B cell (primary cell): ENCODE measurements at regions not wholly inside any gene's neighbourhood (a gene's known extent, or its start where the extent isn't known, plus 50 kb on each side); places are given as distances from the start of the nearest gene placed in this dataset.

ENCODE experiments used
- ATAC-seq: fragments of 200-7000 bp; cut with Tn5 transposase; one replicate; pipeline ENCODE4 v1.10.0; 2021; ENCODE audit warnings: low read depth, mild to moderate bottlenecking, moderate number of reproducible peaks, moderate library complexity
- CTCF ChIA-PET: fragments of 350-600 bp; sonication (Branson Sonifier 250); formaldehyde crosslinking; loops from one replicate; lab custom pipeline; 2021; ENCODE audit warnings: antibody characterized with exemption, inconsistent platforms; lab: Charles Lee
- POLR2A ChIA-PET: fragments of 350-600 bp; sonication (Branson Sonifier 250); formaldehyde crosslinking; loops from one replicate; lab custom pipeline; 2021; ENCODE audit warnings: antibody characterized with exemption; lab: Charles Lee
- DNase-seq: peaks from one replicate; pipeline ENCODE4 v3.0.0; 2013
- H2AFZ ChIP-seq: 2 replicates; pipeline ENCODE4 v1.6.1; 2012; ENCODE audit warnings: mild to moderate bottlenecking, low read depth, low read length; ENCODE audit not compliant: insufficient read depth, poor library complexity, severe bottlenecking
- H3K27ac ChIP-seq, 2 donors: 1 replicate in 1 of 2; 2 replicates in 1 of 2; pipeline ENCODE4 v1.5.1; 2012 to 2013; ENCODE audit warnings: low read length in 2 of 2, mild to moderate bottlenecking in 2 of 2, moderate library complexity in 1 of 2
- H3K27me3 ChIP-seq, 4 experiments: fragments of 200-600 bp in 1 of 4; sonication (generic) in 1 of 4; replicated peaks in 1 of 4; 1 replicate in 2 of 4; 2 replicates in 2 of 4; pipeline versions ENCODE4 v1.6.1 to v1.7.0; 2013 to 2016; ENCODE audit warnings: low read length in 3 of 4, mild to moderate bottlenecking in 2 of 4, mixed read lengths in 1 of 4, moderate library complexity in 1 of 4; ENCODE audit not compliant: insufficient read depth in 4 of 4, control insufficient read depth in 3 of 4; ENCODE audit errors: control extremely low read depth in 1 of 4
- H3K36me3 ChIP-seq, 2 experiments: replicated peaks in 1 of 2; 1 replicate in 1 of 2; 2 replicates in 1 of 2; pipeline versions ENCODE4 v1.6.1 to v1.7.1; 2013; ENCODE audit warnings: low read length in 1 of 2; ENCODE audit not compliant: insufficient read depth in 2 of 2, control insufficient read depth in 1 of 2; ENCODE audit errors: control extremely low read depth in 1 of 2, extremely low read depth in 1 of 2
- H3K4me1 ChIP-seq, 2 donors: fragments of 200-600 bp in 1 of 2; sonication (generic) in 1 of 2; 1 replicate in 1 of 2; 2 replicates in 1 of 2; pipeline versions ENCODE4 v1.5.1 to v1.6.1; 2013 to 2017; ENCODE audit warnings: low read length in 2 of 2; ENCODE audit not compliant: control insufficient read depth in 2 of 2, insufficient read depth in 2 of 2
- H3K4me2 ChIP-seq: replicated peaks from 2 replicates; pipeline ENCODE3; 2012; ENCODE audit warnings: mild to moderate bottlenecking, low read depth, low read length; ENCODE audit not compliant: poor library complexity, severe bottlenecking
- H3K4me3 ChIP-seq, 5 experiments: fragments of 200-600 bp in 1 of 5; sonication (generic) in 1 of 5; 1 replicate in 3 of 5; 2 replicates in 2 of 5; pipeline versions ENCODE4 v1.5.1 to v1.7.0; 2011 to 2016; ENCODE audit warnings: low read length in 4 of 5, mild to moderate bottlenecking in 4 of 5, low read depth in 2 of 5, control low read depth in 1 of 5, moderate library complexity in 1 of 5; ENCODE audit not compliant: insufficient read depth in 1 of 5; ENCODE audit errors: control extremely low read depth in 1 of 5, extremely low read depth in 1 of 5
- H3K79me2 ChIP-seq: fragments of 200-600 bp; sonication (generic); one replicate; pipeline ENCODE4 v1.6.0; 2016; ENCODE audit warnings: low read length; ENCODE audit not compliant: control insufficient read depth, insufficient read depth
- H3K9ac ChIP-seq: fragments of 200-600 bp; sonication (generic); 2 replicates; pipeline ENCODE4 v1.6.1; 2017; ENCODE audit warnings: mild to moderate bottlenecking, low read length, moderate library complexity
- H3K9me3 ChIP-seq, 3 donors: one replicate each; pipeline versions ENCODE4 v1.6.1 to v1.7.1; 2013; ENCODE audit warnings: low read length in 2 of 3; ENCODE audit not compliant: control insufficient read depth in 2 of 3, insufficient read depth in 1 of 3; ENCODE audit errors: control extremely low read depth in 1 of 3
- H4K20me1 ChIP-seq: 2 replicates; pipeline ENCODE4 v1.6.0; 2012; ENCODE audit warnings: mild to moderate bottlenecking, low read length; ENCODE audit not compliant: insufficient read depth, control insufficient read depth, poor library complexity, severe bottlenecking
- H3K27ac Mint-ChIP-seq: one replicate; pipeline ENCODE4 v1.8.0; 2021; ENCODE audit warnings: mixed read lengths
- H3K27me3 Mint-ChIP-seq: one replicate; pipeline ENCODE4 v1.8.0; 2021; ENCODE audit warnings: mixed read lengths
- H3K4me1 Mint-ChIP-seq: one replicate; pipeline ENCODE4 v1.8.0; 2021; ENCODE audit warnings: mixed read lengths
- H3K4me3 Mint-ChIP-seq: one replicate; pipeline ENCODE4 v1.8.0; 2021; ENCODE audit warnings: mixed read lengths
- H3K9me3 Mint-ChIP-seq: one replicate; pipeline ENCODE4 v1.8.0; 2022; ENCODE audit warnings: mixed read lengths; ENCODE audit not compliant: insufficient read depth
- CTCF ChIP-seq: fragments of 200-600 bp; IDR thresholded peaks from one replicate; pipeline ENCODE4 v1.8.0; 2022; ENCODE audit warnings: antibody characterized with exemption, mild to moderate bottlenecking
- EZH2 ChIP-seq: IDR thresholded peaks from 2 replicates; pipeline ENCODE4 v1.6.1; 2012; ENCODE audit warnings: borderline replicate concordance, low read depth, mild to moderate bottlenecking, moderate library complexity, low read length; ENCODE audit not compliant: insufficient read depth, poor library complexity, severe bottlenecking
- WGBS: methylation state at CpG from one replicate; pipeline ENCODE4 v1.1.5; 2013; ENCODE audit warnings: missing lambda C conversion rate; ENCODE audit not compliant: insufficient coverage; 5-methylcytosine and 5-hydroxymethylcytosine counted together
- intact Hi-C: fragments of 100-400 bp; cut with micrococcal nuclease; formaldehyde crosslinking; loops from one replicate; pipeline ENCODE4 v1.10.0; 2022

- CTCF ChIA-PET: no interaction called here
- Mint-ChIP-seq H3K27ac (no peak overlapping the region), H3K9me3 (peaks cover 12% of the 10 kb centered on the region), H3K4me3 (no peak overlapping the region), H3K27me3 (peaks cover 27% of the 10 kb centered on the region), H3K4me1 (no peaks in the 10 kb centered on the region)
- H3K4me1 ChIP-seq: no peaks in the 10 kb centered on the region
- H3K4me3 ChIP-seq: no peak overlapping the region
- H3K36me3 ChIP-seq: no peaks in the 10 kb centered on the region
- no peak overlapping the region for H3K27ac ChIP-seq
- no peaks in the 10 kb centered on the region for H3K27me3 ChIP-seq
- H3K4me2 ChIP-seq: no peak overlapping the region
- H3K79me2 ChIP-seq: no peaks in the 10 kb centered on the region
- TF ChIP-seq EZH2 (no peak), CTCF (no peak)
- H2AFZ ChIP-seq: no peak overlapping the region
- no peak overlapping the region for H3K9ac ChIP-seq
- intact Hi-C loops: no loop called here
- WGBS: 100% methylated on average over 1 of the region's 6 CpGs
- no peaks in the 10 kb centered on the region for H4K20me1 ChIP-seq
- no peak for ATAC-seq
- H3K9me3 ChIP-seq: peaks cover 0 to 12% (median 9%) of the 10 kb centered on the region in 3 donors
- POLR2A ChIA-PET: no interaction called here
- no peak for DNase-seq
Measured at GRCh38 chr5:57066924-57067596, 106.8 kb upstream of the GPBP1 start.

GRCh38 chr5:57067597-57067924 is 106.3 kb upstream of the GPBP1 start:
- Histone ChIP-seq H2AFZ (no peak overlapping the region), H4K20me1 (no peaks in the 10 kb centered on the region), H3K79me2 (no peaks in the 10 kb centered on the region), H3K9me3 (peaks cover 0 to 12% (median 9%) of the 10 kb centered on the region in 3 donors), H3K27me3 (no peaks in the 10 kb centered on the region), H3K27ac (no peak overlapping the region), H3K4me1 (no peaks in the 10 kb centered on the region), H3K36me3 (no peaks in the 10 kb centered on the region), H3K4me3 (no peak overlapping the region), H3K9ac (no peak overlapping the region), H3K4me2 (no peak overlapping the region)
- H3K4me1 Mint-ChIP-seq: no peaks in the 10 kb centered on the region
- ChIA-PET POLR2A (no interaction called here), CTCF (no interaction called here)
- no peak overlapping the region for H3K4me3 Mint-ChIP-seq
- TF ChIP-seq CTCF: no peak
- no peak for TF ChIP-seq EZH2
- H3K9me3 Mint-ChIP-seq: peaks cover 12% of the 10 kb centered on the region
- intact Hi-C loops: no loop called here
- no peak for ATAC-seq
- H3K27ac Mint-ChIP-seq: no peak overlapping the region
- no peak for DNase-seq
- H3K27me3 Mint-ChIP-seq: peaks cover 29% of the 10 kb centered on the region
